Fibroblast of lung (primary cell): ENCODE measurements at regions not wholly inside any gene's neighbourhood (a gene's known extent, or its start where the extent isn't known, plus 50 kb on each side); places are given as distances from the start of the nearest gene placed in this dataset.

Experiments
- CTCF ChIP-seq, 2 donors: IDR thresholded peaks in 1 of 2; conservative IDR thresholded peaks in 1 of 2; 1 replicate in 1 of 2; 2 replicates in 1 of 2; pipeline ENCODE4 v1.5.1; 2011 to 2012; ENCODE audit warnings: low read length in 2 of 2, control low read depth in 1 of 2, inconsistent platforms in 1 of 2, low read depth in 1 of 2, mild to moderate bottlenecking in 1 of 2
- EZH2 ChIP-seq: IDR thresholded peaks from 2 replicates; pipeline ENCODE4 v1.5.1; 2012; ENCODE audit warnings: low read length, control low read depth, mild to moderate bottlenecking; ENCODE audit errors: missing control alignments

GRCh38 chr5:173717959-173718358 lies 101.5 kb upstream of the BOD1 start:
- no peak for TF ChIP-seq CTCF (conservative IDR thresholded peaks at IDR 0.05 in 1 of 2, IDR thresholded peaks at IDR 0.05 in 1 of 2; ENCODE audit: low read depth in 1 of 2, low read length in 2 of 2)
- no peak for TF ChIP-seq EZH2
